Stimulated activated CD8-positive, alpha-beta memory T cell treated with anti-CD3 and anti-CD28 coated beads, Interleukin-7, amount 100 ng/mL, for 48 hours (primary cell): ENCODE measurements at regions not wholly inside any gene's neighbourhood (a gene's known extent, or its start where the extent isn't known, plus 50 kb on each side); places are given as distances from the start of the nearest gene placed in this dataset.

Experiments used
- DNase-seq, 2 donors: peaks; one replicate each; pipeline ENCODE4 v3.0.0-alpha.2; 2020; ENCODE audit warnings: low read depth in 1 of 2; ENCODE audit errors: extremely low read depth in 1 of 2

DNA sequence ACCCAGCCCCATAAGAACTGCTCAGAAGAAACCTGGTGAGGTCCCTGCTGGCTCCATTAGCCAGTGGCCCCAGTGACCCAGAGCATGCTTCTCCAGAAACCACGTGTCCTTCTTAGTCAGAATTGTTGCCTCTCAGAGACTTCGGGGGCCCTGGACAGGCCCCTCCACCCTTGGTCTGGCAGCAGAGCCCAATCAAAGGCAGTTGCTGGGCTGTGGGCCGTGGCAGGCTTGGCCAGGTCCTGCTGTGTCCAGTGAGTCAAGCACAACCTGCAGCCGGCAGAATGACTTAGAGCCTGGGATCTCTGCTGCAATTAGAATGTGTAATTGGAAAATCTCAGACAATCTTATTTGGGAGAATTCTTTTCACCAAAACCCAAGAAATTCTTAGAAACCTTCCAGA is 502.0 kb upstream of the KLF4 start:
- no peak for DNase-seq

DNA sequence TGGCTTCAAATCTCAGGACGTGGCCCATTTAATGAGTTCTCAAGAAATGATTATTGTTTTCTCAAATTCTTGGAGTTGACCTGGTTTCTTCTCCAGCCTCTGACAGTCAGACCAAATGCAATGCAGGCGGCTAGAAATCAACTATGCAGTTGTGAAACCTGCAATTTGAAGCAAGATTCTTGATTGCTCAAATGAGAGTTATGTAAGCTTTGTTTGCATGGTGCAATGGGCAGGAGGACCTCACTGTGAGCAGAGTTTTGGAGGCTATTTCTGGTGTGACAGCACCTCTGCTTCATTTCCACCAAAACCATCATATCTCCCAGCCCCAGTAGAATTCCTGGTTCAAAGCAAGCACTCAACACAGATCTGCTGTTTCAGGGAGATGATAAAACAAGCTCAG is 500.0 kb upstream of the KLF4 start:
- no peak for DNase-seq

DNA sequence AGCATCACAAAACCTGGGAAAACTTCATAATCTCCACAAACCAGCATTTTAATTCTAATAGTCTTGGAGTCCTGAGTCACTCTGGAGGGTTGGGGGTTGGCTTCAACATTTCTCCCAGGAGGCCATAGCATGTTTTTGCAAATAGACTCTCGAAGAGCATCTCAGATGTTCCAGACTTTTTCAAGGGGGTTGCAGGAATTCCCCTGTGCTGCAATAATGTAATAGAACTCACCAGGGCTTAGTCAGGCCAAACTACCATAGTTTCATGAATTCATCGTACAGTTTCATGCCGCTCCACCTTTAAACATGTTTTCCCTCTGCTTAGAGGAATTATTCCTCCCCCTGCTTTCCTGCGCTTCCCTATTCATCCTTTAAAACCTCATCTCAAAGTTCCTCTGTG is 499.5 kb upstream of the KLF4 start:
- no peak for DNase-seq

DNA sequence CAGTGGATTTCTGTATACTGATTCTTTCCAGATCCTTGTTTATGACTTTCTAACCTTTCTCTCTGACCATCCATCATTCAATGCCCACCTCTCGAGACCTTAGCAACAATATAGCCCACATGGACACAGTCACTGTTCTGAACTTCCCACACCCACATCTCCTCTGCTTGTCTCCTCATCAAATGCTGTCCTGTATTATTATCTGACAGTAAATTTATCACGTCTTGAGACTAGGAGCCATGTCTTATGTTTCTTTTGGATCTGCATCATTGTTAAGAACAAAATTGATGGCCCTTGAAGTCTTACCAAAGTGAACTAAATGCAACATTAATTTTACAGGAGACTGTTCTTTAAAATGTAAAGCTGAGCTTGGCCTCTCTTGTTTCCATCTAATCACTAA is 495.4 kb upstream of the KLF4 start:
- DNase-seq: no peak

DNA sequence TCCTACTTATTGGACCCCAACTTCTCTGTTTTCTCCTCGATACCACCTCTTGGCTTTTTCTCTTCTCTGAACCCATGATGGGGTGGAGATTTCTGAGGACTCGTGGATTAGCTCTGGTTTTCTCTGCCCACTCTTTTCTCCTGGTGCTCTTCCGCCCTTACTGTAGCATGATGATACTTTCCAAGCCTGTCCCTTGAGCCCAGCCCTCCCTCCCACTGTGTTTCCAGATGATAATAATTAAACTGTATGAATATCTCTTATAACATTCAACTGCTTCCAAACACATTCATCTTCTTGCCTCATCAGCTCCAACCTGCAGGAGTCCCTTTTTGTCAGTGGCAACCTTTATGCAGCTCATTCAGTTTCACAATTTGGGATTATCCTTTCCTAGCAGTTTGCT is 494.2 kb upstream of the KLF4 start:
- no peak for DNase-seq

DNA sequence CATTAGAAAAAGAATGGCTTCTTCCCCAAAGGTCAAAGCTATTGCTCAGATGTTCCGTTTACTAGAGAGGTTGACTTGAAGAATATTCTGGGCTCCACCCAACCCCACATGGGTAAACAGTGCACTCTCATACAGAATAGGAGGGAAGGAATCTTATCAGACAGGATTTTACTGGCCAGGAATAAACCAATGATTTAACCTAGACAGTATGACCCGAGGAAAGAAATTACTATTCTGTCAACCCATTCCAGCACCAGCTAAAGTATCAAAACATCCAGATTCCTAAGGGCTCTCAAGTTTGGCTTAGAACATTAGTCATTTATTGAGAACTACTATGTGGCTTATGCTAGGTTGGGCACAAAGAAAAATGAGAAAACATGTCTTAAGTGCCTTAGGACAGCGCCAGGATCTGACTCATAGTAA is 493.6 kb upstream of the KLF4 start:
- no peak for DNase-seq

DNA sequence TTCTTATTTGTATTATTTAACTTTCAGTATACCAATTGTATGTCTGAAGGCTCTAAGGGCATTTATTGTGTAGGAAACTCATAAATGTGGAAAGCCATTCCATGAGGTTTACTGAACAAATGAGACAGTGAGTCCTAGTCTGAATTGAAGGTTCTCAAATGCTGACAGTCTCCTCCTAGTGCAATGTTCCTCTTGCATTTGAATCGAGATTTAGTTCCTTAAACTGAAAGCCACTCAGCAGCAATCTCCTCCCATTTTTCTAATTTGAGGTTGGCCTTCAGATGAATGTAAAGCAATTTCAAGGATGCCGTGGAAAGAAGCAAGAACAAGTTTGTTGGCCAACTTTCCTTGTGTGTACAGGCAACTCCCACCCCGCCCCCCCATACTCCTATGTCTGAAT is 493.2 kb upstream of the KLF4 start:
- no peak for DNase-seq

DNA sequence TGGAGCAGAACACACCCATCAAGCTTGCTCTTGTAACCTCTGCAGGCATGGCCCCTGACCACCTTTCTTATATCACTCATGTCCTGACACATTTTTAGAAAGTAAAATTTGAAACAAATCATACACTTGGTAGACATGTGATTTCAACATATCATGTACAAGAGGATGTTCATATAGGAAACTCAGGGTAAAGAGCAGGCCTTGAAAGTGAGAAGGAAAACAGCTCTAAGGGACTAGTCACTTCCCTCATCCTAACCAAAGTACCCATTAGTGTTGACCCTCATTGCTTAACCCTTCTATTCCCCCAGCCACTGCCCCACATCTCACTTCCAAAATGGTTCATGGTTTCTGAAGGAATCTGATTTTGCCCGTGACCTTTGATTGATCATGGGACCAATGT is 492.4 kb upstream of the KLF4 start:
- no peak for DNase-seq

DNA sequence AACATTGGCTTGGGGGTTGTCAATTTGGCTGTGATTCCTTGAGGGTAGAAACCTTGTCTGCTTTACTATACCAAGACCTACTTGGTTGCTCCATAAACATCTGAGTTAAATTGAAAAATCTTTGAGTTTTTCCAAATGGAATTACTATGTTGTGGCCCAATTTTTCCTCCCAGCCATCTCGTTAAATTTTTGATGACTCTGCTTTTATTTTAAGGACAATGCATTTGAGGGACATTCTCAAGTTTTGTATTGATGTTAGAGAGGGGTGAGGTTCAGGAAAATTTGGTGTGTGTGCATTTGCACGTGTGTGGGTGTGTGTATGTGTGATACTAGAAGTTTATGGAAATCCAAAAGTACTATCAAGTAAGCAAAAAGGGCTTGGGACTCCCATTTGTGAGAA is 491.4 kb upstream of the KLF4 start:
- no peak for DNase-seq

DNA sequence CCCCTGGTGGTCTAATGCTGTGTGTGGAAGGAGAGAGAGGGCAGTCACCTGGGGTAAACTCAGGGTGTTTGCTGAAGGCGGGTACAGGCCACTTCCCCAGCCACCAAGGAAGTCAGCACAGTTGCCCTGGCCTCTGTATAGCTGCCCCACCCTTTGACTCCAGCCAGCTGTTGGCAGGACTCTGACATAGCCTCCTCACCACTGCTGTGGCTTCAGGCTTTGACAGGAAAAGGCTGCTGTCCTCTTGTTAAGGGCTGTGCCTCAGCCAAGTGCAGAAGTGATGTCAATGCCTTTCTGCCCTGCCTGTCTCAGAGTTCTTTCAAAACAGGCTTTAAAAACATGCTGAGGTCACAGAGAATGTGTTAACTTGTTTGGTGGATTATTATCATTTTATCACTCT is 487.2 kb upstream of the KLF4 start:
- DNase-seq: no peak

DNA sequence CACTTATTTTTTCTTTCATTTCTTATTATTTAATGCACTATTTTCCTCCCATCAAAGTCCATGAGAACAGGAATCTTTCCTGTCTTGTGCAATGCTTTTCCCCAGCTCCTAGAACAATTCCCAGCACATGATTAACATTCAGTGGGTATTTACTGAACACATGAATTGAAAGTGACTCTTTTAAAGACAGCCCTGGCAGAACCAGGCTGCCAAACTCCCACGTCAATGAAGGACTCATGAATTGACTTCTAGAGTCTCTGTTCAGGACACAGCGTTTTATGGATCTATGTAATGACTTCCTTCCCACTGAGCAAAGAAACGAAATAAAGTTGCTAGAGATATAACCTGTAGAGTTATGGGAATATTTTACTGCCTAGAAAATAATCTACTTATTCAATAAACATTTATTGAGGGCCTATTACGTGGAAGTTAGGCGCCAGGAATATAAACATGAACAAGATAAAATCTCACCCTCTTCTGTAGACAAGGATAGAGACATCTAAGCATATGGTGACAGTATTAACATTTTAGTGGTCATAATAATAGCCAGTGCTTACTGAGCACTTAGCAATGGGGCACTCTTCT is 485.9 kb upstream of the KLF4 start:
- DNase-seq: no peak

DNA sequence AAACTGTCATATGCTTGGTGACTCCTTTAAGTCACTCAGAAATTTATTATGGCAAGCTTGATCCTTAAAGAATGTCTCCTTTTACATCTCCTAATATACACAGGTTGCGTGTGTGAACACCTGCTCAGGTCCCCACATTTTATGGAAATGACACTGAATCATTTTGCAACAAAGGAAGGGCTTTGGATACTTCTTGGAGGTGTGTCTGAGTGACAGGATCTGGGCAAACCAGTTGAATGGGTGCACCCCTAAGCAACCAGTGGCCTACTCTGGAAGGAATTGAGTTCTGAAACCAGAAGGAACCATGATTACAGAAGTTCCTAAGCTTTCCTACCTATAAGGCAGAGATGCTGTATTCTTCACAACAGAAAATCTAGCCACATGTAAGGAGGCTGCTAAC is 483.9 kb upstream of the KLF4 start:
- no peak for DNase-seq

DNA sequence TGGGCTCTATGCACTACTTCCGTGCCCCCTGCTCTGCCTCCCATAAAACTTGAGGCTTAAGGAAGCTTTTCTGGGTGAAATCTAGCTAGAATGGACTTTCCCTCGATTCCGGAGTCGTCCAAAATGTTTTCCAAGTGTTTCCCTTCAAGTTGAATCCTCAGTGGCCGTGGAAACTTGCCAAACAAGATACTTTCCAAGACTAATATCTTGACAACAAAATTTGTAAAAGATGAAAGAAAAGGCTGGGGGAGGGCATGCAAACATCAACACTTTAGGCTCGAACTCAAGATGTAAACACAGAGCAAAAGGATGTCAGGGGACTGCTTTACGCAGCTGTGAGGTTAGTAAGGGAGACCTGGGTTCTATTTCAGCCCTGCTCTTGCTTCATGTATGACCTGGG is 482.8 kb upstream of the KLF4 start:
- DNase-seq: no peak

DNA sequence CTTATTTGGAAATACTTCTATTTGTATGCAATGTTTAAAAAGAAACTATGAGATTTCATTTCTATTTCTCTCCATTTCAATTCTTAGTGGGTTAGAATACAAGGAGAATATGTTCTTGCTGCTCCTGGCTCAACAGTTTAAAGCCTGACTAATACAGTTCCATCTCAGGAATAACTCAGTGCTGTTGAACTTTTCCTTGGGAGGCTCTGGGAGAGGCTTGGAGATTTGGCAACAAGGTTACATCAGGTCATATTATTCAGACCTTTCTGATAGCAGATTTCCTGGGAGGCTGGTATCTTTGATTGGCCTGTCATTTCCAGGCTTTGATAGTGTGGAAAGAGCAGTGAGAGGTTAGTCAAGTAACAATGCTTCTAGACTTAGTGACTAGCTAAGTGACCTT is 481.7 kb upstream of the KLF4 start:
- DNase-seq: no peak

DNA sequence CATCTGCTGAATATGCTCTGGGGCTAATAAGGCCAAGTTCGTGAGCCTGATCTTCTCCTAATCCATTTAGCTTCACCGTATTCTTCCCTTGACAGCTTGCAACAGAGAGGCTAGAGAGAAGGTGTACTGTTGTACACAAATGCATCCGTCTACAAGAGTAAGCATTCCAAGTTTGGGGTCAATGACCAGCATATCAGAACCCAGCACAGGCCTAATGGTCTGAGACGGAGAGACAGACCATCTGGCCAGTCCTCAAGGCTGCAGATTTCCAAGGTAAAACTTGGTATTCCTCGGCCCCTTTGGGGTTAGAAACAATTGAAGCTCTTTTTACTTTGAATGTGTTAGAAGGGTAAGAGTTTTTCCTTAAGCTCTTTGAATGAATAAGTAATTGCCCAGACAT is 481.2 kb upstream of the KLF4 start:
- DNase-seq: no peak

DNA sequence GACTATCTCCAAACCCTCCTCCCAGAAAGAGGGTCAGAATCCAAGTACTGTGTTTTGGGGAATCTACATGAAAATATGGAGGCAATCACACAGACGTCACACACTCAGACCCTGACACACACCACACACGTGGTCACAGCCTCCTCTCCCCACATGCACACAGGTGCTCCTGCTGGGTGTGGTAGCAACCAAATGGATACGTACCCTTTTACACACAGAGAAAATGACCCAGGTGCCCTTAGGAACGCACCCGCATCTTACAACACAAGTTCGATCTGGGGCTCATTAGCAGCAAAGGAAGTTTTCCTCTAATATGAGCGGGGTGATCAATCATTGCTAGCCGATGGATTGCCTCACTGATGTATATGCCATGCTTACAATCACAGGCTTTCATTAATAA is 480.2 kb upstream of the KLF4 start:
- DNase-seq: no peak

DNA sequence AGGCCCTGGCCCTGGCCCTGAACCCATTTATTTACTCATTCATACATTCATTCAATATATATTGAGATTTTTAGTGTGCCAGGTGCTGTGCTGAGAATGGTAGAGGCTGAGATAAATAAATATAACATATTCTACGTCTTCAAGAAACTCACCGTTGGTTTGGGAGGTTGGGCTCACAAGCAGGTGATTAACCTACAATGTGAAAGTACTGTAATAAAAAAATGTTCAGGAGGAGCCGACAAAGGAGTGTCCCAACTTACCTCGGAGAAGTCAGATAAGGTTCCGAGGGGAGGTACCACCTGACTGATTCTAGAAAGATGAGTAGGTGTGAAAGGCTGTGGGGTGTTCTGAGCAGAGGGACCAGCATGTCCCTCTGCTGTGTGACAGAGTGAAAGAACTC is 479.6 kb upstream of the KLF4 start:
- DNase-seq: no peak

DNA sequence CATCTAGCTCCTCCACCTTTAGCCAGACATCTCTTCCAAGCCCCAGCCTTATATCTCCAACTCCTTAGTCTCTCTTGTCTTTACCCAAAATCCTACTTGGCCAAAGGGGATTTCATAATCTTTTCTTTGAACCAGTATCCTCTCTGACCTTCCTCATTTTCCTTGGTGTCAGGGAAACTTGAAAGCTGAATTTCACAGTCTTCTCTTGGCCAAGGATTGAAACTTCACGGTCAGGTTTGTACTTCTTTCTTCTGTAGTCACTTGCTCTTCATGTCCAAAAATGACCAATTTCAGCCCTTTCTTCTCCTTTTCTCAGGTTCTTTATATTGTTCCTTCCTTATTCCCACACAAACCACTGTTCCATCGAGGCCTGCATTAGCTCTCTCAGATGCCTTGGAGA is 473.7 kb upstream of the KLF4 start:
- DNase-seq: no peak

DNA sequence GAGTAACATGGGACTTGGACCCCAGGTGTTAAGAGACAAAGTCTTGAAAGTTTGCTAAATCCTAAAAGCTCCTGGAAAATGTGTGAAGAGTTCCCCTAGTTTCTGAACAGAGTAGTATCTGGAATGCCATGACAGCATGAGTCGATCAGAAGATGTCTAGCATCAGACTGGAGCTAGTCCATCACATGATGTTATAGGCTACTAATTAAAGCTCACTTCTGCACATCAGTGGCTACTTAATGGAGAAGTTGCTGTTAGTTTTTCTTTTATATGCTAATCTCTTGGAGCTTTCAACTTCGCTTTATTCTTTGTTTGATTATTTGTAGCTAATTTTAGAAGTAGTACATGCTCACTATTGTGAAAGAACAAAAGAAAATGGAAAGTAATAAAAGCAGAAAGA is 471.3 kb upstream of the KLF4 start:
- no peak for DNase-seq

DNA sequence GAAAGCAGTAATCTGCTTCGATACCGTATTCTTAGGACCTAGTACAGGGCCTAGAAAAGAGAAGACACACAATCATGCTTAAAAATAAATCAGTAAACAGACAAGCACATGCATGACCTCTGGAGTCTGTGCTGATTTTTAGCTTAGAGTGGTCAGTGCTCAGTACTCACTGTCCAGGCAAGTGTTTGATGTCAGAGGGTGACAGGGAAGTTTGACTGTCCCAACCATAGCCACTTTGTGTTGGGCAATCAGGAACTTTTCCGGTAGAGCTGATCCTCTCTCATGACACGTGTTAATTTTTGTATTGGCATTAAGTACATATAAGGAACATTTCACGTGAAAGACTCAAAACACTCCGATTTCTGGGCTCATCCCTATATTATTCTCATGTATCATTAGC is 464.7 kb upstream of the KLF4 start:
- DNase-seq: no peak

DNA sequence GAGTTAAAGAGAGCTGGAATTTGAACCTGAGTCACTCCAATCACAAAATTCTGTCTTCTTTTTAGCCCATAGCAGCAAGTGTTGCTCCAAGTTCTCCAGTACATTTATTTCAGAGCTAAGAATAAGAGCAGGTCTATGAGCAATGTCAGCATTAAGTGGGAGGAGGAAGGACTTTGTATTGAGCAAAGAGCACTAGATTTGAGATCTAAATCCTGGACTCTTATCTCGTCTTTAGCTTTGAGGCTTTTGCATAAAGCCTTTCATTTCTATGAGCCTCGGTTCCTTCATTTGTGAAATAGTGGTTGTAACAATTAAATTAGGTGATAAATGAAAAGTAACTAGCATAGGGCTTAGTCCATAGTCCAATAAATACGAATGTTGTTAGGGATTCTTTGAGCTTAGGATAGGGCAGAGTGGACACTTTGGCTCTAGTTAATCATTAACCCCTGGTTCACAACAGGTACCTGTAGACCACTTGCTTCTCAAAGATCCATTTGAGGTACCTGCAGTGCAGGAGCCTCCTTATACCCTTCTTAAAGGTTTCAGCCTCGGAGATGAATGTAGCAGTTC is 464.1 kb upstream of the KLF4 start:
- DNase-seq: no peak

DNA sequence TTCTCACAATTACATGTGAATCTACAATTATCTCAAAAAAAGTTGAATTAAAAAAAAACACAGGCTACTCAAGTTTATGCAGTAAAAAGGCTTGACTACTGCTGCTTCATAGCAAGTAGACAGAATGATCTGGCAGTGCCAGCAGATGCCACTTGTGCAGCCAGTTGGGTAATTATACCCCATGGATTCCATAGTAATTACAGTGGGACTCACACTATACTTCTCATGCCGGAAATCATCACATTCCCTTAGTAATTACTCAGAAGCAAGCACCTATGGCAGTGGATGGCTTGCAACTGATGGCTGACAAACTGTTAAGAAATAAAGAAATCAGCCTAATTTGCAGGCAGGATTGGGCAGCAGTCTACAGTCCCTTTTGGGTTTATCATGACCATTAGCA is 463.2 kb upstream of the KLF4 start:
- no peak for DNase-seq

DNA sequence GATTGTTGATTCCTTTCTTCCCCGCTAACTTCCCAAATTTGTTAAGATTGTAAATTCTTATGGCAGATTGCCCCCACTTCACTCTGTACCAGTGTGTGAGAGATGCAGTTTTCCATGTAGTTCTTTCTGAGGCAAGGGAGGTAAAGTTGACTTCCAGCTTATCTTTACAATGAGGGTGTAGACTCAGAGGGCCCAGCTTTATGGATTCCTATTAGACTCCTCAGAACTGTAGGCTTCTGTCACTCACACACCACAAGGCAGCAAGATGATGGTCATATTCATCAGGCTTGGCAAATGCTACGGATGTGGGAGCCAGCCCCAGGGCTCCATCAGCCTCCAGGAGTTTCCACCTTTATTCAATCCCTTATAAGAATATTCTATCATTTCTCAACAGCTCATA is 461.9 kb upstream of the KLF4 start:
- no peak for DNase-seq
